Activated naive CD8-positive, alpha-beta T cell treated with anti-CD3 and anti-CD28 coated beads, Interleukin-2, amount 10 ng/mL, durations not matched to agents 7 days and 5 days (primary cell): ENCODE measurements at regions not wholly inside any gene's neighbourhood (a gene's known extent, or its start where the extent isn't known, plus 50 kb on each side); places are given as distances from the start of the nearest gene placed in this dataset.

Experiments used
- ATAC-seq: fragments of 150-1000 bp; cut with Tn5 transposase; one replicate; pipeline ENCODE4 v1.10.0; 2021; ENCODE audit warnings: low read depth, moderate library complexity
- POLR2A ChIA-PET: fragments of 350-600 bp; sonication (Branson Sonifier 250); formaldehyde crosslinking; loops from one replicate; lab custom pipeline; 2021; ENCODE audit warnings: antibody characterized with exemption; lab: Charles Lee
- DNase-seq: peaks from one replicate; pipeline ENCODE4 v3.0.0; 2021
- H3K27ac Mint-ChIP-seq: one replicate; pipeline ENCODE4 v1.8.0; 2022; ENCODE audit warnings: mild to moderate bottlenecking, mixed read lengths
- H3K27me3 Mint-ChIP-seq: one replicate; pipeline ENCODE4 v1.8.0; 2022; ENCODE audit warnings: mild to moderate bottlenecking, moderate library complexity, mixed read lengths
- H3K36me3 Mint-ChIP-seq: one replicate; pipeline ENCODE4 v1.8.0; 2021; ENCODE audit warnings: mild to moderate bottlenecking, mixed read lengths
- H3K4me1 Mint-ChIP-seq: one replicate; pipeline ENCODE4 v1.8.0; 2021; ENCODE audit warnings: mixed read lengths
- H3K4me3 Mint-ChIP-seq: one replicate; pipeline ENCODE4 v1.8.0; 2022; ENCODE audit warnings: mild to moderate bottlenecking, moderate library complexity, mixed read lengths
- H3K9me3 Mint-ChIP-seq: one replicate; pipeline ENCODE4 v1.8.0; 2021; ENCODE audit warnings: mixed read lengths

GRCh38 chr5:175813943-175814630 is 57.3 kb upstream of the CPLX2 start:
- Mint-ChIP-seq H3K9me3 (no peaks in the 10 kb centered on the region), H3K4me1 (no peaks in the 10 kb centered on the region), H3K36me3 (no peaks in the 10 kb centered on the region), H3K27ac (no peak overlapping the region), H3K4me3 (no peak overlapping the region), H3K27me3 (peaks cover 3% of the 10 kb centered on the region)
- DNase-seq, result no peak
- POLR2A ChIA-PET, result no interaction called here
- ATAC-seq, result no peak

GRCh38 chr5:175814691-175815090 is 56.7 kb upstream of the CPLX2 start:
- POLR2A ChIA-PET, result no interaction called here
- no peak for ATAC-seq
- no peaks in the 10 kb centered on the region for H3K9me3 Mint-ChIP-seq

GRCh38 chr5:175815126-175815913 is 56.1 kb upstream of the CPLX2 start:
- H3K4me3 Mint-ChIP-seq, result no peak overlapping the region
- no peaks in the 10 kb centered on the region for H3K36me3 Mint-ChIP-seq
- no peaks in the 10 kb centered on the region for H3K9me3 Mint-ChIP-seq
- ATAC-seq, result no peak
- DNase-seq, result no peak
- H3K27ac Mint-ChIP-seq, result no peak overlapping the region
- POLR2A ChIA-PET, result no interaction called here
- H3K27me3 Mint-ChIP-seq, result peaks cover 3% of the 10 kb centered on the region
- H3K4me1 Mint-ChIP-seq, result no peaks in the 10 kb centered on the region

More at GRCh38 chr5:175814691-175815090, 56.7 kb upstream of the CPLX2 start:
- Mint-ChIP-seq H3K36me3 (no peaks in the 10 kb centered on the region), H3K27ac (no peak overlapping the region), H3K4me3 (no peak overlapping the region), H3K4me1 (no peaks in the 10 kb centered on the region), H3K27me3 (peaks cover 3% of the 10 kb centered on the region)
- no peak for DNase-seq

- Mint-ChIP-seq H3K27me3 (peaks cover 5% of the 10 kb centered on the region), H3K9me3 (no peaks in the 10 kb centered on the region), H3K4me1 (no peaks in the 10 kb centered on the region), H3K27ac (no peak overlapping the region), H3K4me3 (no peak overlapping the region), H3K36me3 (no peaks in the 10 kb centered on the region)
- POLR2A ChIA-PET, result no interaction called here
- no peak for ATAC-seq
- DNase-seq, result no peak
Observed at GRCh38 chr5:175816348-175816747, 55.0 kb upstream of the CPLX2 start.

GRCh38 chr5:175819090-175819425 is 52.3 kb upstream of the CPLX2 start:
- Mint-ChIP-seq H3K27me3 (peaks cover 6% of the 10 kb centered on the region), H3K36me3 (no peaks in the 10 kb centered on the region), H3K4me3 (no peak overlapping the region), H3K9me3 (no peaks in the 10 kb centered on the region), H3K27ac (no peak overlapping the region), H3K4me1 (peaks cover 6% of the 10 kb centered on the region)
- DNase-seq (no peak), ATAC-seq (no peak)
- POLR2A ChIA-PET, result no interaction called here

- Mint-ChIP-seq H3K4me1 (peaks cover 6% of the 10 kb centered on the region), H3K36me3 (no peaks in the 10 kb centered on the region), H3K27ac (no peak overlapping the region), H3K27me3 (peaks cover 6% of the 10 kb centered on the region), H3K9me3 (no peaks in the 10 kb centered on the region), H3K4me3 (no peak overlapping the region)
- POLR2A ChIA-PET, result no interaction called here
- ATAC-seq (no peak), DNase-seq (no peak)
Observed at GRCh38 chr5:175820230-175820629, 51.1 kb upstream of the CPLX2 start.
